ENCODE measurements at regions not wholly inside any gene's neighbourhood (a gene's known extent, or its start where the extent isn't known, plus 50 kb on each side); places are given as distances from the start of the nearest gene placed in this dataset.

DNA sequence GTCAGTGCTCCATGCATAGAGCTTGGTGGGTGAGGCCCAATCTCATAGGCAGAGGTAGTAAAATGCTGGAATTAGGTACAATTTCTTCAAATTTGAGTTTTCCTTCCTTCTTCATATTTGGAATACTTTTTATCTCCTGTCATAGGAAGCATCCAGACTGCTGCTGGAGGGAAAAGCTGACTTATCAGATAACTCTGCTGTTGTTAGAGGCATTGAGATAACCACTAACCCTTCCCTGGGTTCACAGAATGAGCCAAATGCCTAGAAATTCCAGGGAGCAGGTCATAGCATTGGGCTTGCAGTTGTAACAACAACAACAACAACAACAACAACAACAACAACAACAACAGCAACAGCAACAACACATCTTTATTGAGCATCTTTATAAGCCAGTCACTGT lies 332.7 kb downstream of the PDCD6IP start:
- Histone ChIP-seq H3K27ac (ENCODE audit: low read length in 2 of 2) (no peak overlapping the region), H2AFZ (ENCODE audit: insufficient read depth, low read depth, low read length, poor library complexity, severe bottlenecking) (no peak overlapping the region), H3K36me3 (replicated peaks in 1 of 2; ENCODE audit: control extremely low read depth in 1 of 2, control insufficient read depth in 1 of 2, extremely low read depth in 1 of 2, insufficient read depth in 2 of 2, low read length in 1 of 2) (no peaks in the 10 kb centered on the region), H3K4me3 (ENCODE audit: control extremely low read depth in 1 of 5, extremely low read depth in 1 of 5, insufficient read depth in 1 of 5, low read depth in 2 of 5, low read length in 4 of 5) (no peak overlapping the region), H3K4me1 (ENCODE audit: control insufficient read depth in 2 of 2, insufficient read depth in 2 of 2, low read length in 2 of 2) (no peaks in the 10 kb centered on the region), H3K9ac (ENCODE audit: low read length) (no peak overlapping the region), H3K4me2 (replicated peaks; ENCODE audit: low read depth, low read length, poor library complexity, severe bottlenecking) (no peak overlapping the region), H4K20me1 (ENCODE audit: control insufficient read depth, insufficient read depth, low read length, poor library complexity, severe bottlenecking) (no peaks in the 10 kb centered on the region), H3K27me3 (replicated peaks in 1 of 4; ENCODE audit: control extremely low read depth in 1 of 4, control insufficient read depth in 3 of 4, insufficient read depth in 4 of 4, low read length in 3 of 4) (no peaks in the 10 kb centered on the region), H3K79me2 (ENCODE audit: control insufficient read depth, insufficient read depth, low read length) (no peaks in the 10 kb centered on the region), H3K9me3 (ENCODE audit: control extremely low read depth in 1 of 3, control insufficient read depth in 2 of 3, insufficient read depth in 1 of 3, low read length in 2 of 3) (no peaks in the 10 kb centered on the region)
- no peak overlapping the region for H3K27ac Mint-ChIP-seq
- intact Hi-C loops (cut with micrococcal nuclease) = no loop called here
- POLR2A ChIA-PET = no interaction called here
- H3K27me3 Mint-ChIP-seq = no peaks in the 10 kb centered on the region
- H3K4me3 Mint-ChIP-seq = no peak overlapping the region
- no peaks in the 10 kb centered on the region for H3K4me1 Mint-ChIP-seq
- ATAC-seq (ENCODE audit: low read depth) = no peak
- CTCF ChIA-PET = no interaction called here
- TF ChIP-seq EZH2 (IDR thresholded peaks at IDR 0.05; ENCODE audit: borderline replicate concordance, insufficient read depth, low read depth, low read length, poor library complexity, severe bottlenecking) = no peak
- TF ChIP-seq, protein P1, sequence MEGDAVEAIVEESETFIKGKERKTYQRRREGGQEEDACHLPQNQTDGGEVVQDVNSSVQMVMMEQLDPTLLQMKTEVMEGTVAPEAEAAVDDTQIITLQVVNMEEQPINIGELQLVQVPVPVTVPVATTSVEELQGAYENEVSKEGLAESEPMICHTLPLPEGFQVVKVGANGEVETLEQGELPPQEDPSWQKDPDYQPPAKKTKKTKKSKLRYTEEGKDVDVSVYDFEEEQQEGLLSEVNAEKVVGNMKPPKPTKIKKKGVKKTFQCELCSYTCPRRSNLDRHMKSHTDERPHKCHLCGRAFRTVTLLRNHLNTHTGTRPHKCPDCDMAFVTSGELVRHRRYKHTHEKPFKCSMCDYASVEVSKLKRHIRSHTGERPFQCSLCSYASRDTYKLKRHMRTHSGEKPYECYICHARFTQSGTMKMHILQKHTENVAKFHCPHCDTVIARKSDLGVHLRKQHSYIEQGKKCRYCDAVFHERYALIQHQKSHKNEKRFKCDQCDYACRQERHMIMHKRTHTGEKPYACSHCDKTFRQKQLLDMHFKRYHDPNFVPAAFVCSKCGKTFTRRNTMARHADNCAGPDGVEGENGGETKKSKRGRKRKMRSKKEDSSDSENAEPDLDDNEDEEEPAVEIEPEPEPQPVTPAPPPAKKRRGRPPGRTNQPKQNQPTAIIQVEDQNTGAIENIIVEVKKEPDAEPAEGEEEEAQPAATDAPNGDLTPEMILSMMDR (IDR thresholded peaks at IDR 0.05) = no peak
- no peaks in the 10 kb centered on the region for H3K9me3 Mint-ChIP-seq (ENCODE audit: insufficient read depth)
- DNase-seq = no peak

DNA sequence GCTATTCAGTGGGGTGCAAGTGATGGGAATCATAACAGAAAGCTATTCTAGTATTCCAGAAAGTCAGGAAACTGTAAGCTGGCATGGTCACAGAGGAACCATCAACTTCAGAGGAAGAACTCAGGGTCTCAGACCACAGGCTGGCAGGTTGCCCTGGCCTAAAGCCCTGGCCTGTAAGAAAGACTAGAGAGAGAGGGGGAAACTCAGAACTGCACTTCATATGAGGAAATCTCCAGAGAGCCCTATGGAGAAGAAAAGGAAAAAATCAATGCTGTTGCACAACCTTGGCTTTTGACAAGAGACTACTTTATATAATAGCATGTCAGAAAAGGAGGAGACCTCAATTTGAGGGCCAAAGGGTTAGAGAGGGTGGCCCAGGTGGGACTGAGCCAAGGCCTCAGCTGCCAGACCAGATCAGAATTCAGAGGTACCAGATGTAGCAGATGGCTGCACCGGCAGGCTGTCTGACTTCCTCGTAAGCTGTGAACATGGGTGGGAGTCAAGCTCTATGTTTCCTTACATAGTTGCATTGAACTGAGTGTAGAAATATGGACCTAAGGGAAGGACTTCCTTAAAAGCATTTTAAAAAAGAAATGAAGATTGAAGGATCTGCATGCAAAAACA lies 333.8 kb downstream of the PDCD6IP start:
- Histone ChIP-seq H4K20me1 (ENCODE audit: control insufficient read depth, insufficient read depth, low read length, poor library complexity, severe bottlenecking) (no peaks in the 10 kb centered on the region), H3K9ac (ENCODE audit: low read length) (no peak overlapping the region), H3K9me3 (ENCODE audit: control extremely low read depth in 1 of 3, control insufficient read depth in 2 of 3, insufficient read depth in 1 of 3, low read length in 2 of 3) (no peaks in the 10 kb centered on the region), H3K4me2 (replicated peaks; ENCODE audit: low read depth, low read length, poor library complexity, severe bottlenecking) (no peak overlapping the region), H3K36me3 (replicated peaks in 1 of 2; ENCODE audit: control extremely low read depth in 1 of 2, control insufficient read depth in 1 of 2, extremely low read depth in 1 of 2, insufficient read depth in 2 of 2, low read length in 1 of 2) (no peaks in the 10 kb centered on the region), H3K4me3 (ENCODE audit: control extremely low read depth in 1 of 5, extremely low read depth in 1 of 5, insufficient read depth in 1 of 5, low read depth in 2 of 5, low read length in 4 of 5) (no peak overlapping the region), H2AFZ (ENCODE audit: insufficient read depth, low read depth, low read length, poor library complexity, severe bottlenecking) (no peak overlapping the region), H3K79me2 (ENCODE audit: control insufficient read depth, insufficient read depth, low read length) (no peaks in the 10 kb centered on the region), H3K4me1 (ENCODE audit: control insufficient read depth in 2 of 2, insufficient read depth in 2 of 2, low read length in 2 of 2) (no peaks in the 10 kb centered on the region), H3K27me3 (replicated peaks in 1 of 4; ENCODE audit: control extremely low read depth in 1 of 4, control insufficient read depth in 3 of 4, insufficient read depth in 4 of 4, low read length in 3 of 4) (no peaks in the 10 kb centered on the region), H3K27ac (ENCODE audit: low read length in 2 of 2) (no peak overlapping the region)
- H3K4me3 Mint-ChIP-seq = no peak overlapping the region
- DNase-seq (no peak), ATAC-seq (ENCODE audit: low read depth) (no peak)
- H3K27ac Mint-ChIP-seq = no peak overlapping the region
- no peaks in the 10 kb centered on the region for H3K27me3 Mint-ChIP-seq
- no peak for TF ChIP-seq EZH2 (IDR thresholded peaks at IDR 0.05; ENCODE audit: borderline replicate concordance, insufficient read depth, low read depth, low read length, poor library complexity, severe bottlenecking)
- TF ChIP-seq, protein P1 (IDR thresholded peaks at IDR 0.05) = no peak
- H3K4me1 Mint-ChIP-seq = no peaks in the 10 kb centered on the region
- no peaks in the 10 kb centered on the region for H3K9me3 Mint-ChIP-seq (ENCODE audit: insufficient read depth)
- WGBS (ENCODE audit: insufficient coverage) = 21% methylated on average over 2 of the region's 2 CpGs
- CTCF ChIA-PET = no interaction called here
- POLR2A ChIA-PET = no interaction called here
- intact Hi-C loops (cut with micrococcal nuclease) = no loop called here
